ENCODE measurements at regions not wholly inside any gene's neighbourhood (a gene's known extent, or its start where the extent isn't known, plus 50 kb on each side); places are given as distances from the start of the nearest gene placed in this dataset.

DNA sequence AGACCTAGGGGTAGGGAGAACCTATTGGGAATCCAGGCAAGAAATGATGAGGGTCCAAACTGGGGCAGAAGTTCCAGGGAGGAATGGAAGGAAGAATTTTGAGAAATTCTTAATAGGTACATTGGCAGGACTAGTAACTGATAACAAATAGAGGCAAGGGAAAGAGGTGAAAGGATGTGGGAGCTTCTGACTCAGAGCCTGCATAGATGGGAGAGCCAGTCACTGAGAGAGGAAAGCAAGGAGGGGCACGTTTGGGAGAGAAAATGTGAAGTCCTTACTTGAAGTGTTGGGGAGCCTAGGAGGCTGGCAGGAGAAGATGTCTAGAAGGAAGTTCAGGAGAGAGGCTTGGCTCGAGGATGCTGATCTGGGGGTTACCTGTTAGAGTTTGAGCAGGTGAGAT lies 104.6 kb upstream of the NCAM1 start:
- TF ChIP-seq, protein P1, sequence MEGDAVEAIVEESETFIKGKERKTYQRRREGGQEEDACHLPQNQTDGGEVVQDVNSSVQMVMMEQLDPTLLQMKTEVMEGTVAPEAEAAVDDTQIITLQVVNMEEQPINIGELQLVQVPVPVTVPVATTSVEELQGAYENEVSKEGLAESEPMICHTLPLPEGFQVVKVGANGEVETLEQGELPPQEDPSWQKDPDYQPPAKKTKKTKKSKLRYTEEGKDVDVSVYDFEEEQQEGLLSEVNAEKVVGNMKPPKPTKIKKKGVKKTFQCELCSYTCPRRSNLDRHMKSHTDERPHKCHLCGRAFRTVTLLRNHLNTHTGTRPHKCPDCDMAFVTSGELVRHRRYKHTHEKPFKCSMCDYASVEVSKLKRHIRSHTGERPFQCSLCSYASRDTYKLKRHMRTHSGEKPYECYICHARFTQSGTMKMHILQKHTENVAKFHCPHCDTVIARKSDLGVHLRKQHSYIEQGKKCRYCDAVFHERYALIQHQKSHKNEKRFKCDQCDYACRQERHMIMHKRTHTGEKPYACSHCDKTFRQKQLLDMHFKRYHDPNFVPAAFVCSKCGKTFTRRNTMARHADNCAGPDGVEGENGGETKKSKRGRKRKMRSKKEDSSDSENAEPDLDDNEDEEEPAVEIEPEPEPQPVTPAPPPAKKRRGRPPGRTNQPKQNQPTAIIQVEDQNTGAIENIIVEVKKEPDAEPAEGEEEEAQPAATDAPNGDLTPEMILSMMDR (IDR thresholded peaks at IDR 0.05; ENCODE audit: low read depth, low read length) = no peak
- DNase-seq (ENCODE audit: low read depth, low spot score) = no peak
- in situ Hi-C loops (cut with HindIII; ENCODE audit: low sequenced_read_pairs) = no loop called here
- no peak overlapping the region for H3K4me3 ChIP-seq (ENCODE audit: low read depth, low read length)

DNA sequence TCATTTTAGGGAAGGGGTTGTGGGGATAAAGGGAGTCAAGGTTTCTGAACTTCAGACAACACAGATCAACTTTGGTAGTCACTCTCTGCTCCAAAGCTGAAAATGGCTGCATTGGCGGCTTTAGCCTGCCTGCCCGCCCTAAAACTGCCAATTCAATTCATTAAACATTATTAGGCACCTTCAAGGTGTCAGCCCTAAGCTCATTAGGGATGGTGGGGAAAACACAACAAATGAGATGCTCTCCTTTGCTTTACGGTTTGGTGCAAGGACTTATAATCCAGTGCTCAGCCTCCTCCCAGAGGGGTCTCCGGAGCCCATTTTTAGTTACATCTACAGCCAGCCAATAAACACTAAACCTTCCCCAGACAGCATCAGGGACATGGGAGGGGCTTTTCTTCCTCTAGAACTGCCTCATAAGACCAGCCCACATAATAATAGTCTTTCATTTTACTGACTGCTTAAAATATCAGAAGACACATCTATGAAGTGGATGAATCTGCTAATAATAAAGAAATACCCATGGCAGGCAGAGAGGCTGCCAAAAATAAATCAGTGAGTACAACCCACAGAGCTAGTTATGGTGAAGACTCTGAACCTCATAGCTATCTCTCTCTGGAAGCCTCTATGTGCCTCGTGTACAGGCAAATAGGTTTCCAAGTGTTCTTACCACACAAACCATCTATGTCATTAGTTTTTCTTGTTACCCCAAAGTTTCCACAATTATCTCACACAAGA lies 102.8 kb upstream of the NCAM1 start:
- TF ChIP-seq, protein P1 (IDR thresholded peaks at IDR 0.05; ENCODE audit: low read depth, low read length) = no peak
- in situ Hi-C loops (cut with HindIII; ENCODE audit: low sequenced_read_pairs) = no loop called here
- no peak for DNase-seq (ENCODE audit: low read depth, low spot score)
- H3K4me3 ChIP-seq (ENCODE audit: low read depth, low read length) = no peak overlapping the region

DNA sequence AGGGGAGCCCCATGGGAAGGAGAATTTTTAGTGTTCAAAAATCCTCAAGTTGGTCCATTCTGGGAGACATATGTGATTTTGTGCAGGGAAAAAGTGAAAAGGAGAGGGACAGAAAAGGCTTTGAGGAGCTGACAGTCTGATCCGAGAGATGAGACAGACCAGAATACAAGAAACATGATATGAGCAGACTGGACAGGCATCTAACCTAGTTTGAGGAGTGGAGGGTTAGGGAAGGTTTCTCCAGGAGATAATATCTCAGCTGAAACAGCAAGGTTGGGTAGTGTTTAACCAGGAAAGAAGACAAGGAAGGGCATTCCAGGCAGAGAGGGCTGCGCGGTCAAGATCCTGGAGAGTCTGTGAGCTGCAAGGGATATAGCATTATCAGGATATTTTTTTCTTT lies 101.4 kb upstream of the NCAM1 start:
- H3K4me3 ChIP-seq (ENCODE audit: low read depth, low read length) = no peak overlapping the region
- TF ChIP-seq, protein P1 (IDR thresholded peaks at IDR 0.05; ENCODE audit: low read depth, low read length) = no peak
- in situ Hi-C loops (cut with HindIII; ENCODE audit: low sequenced_read_pairs) = no loop called here

DNA sequence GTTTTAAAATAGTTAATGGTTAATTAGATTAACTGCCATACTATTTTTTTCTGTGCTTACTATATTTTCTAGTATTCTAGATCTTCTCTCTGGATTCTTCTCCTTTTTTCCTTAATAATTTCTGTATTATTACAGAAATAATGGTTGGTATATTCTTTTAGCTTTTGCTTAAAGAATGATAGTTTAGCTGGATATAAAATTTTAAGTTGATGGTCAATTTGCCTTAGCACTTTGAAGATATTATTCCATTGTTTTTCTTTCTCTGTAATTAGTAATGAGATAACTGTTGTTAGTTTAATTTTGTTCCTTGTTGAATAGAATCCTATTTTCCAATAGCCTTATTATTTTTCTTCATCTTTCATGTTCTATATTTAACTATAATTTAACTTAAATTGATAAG lies 99.9 kb upstream of the NCAM1 start:
- TF ChIP-seq, protein P1 (IDR thresholded peaks at IDR 0.05; ENCODE audit: low read depth, low read length) = no peak
- H3K4me3 ChIP-seq (ENCODE audit: low read depth, low read length) = no peak overlapping the region
- in situ Hi-C loops (cut with HindIII; ENCODE audit: low sequenced_read_pairs) = no loop called here
- no peak for DNase-seq (ENCODE audit: low read depth, low spot score)

More for the DNA sequence above, 101.4 kb upstream of the NCAM1 start:
- no peak for DNase-seq (ENCODE audit: low read depth, low spot score)

DNA sequence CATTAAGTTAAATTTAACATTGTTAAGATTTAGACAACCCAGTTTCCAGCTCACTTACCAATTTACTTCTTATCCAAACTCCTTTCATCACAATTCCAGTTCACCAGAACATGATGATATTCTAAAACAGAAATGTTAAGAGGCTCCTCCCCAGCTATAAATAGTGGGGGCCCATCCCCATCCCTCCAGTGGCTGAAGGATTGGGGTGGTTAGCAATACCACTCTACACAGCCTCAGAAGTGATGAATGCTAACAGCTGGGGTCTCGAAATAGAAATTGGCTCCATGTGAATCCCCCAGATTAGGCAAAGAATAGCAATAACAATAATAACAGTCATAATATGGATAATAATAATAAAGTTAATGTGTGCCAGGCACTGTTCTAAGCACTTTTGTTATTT lies 97.9 kb upstream of the NCAM1 start:
- in situ Hi-C loops (cut with HindIII; ENCODE audit: low sequenced_read_pairs) = no loop called here
- no peak overlapping the region for H3K4me3 ChIP-seq (ENCODE audit: low read depth, low read length)
- DNase-seq (ENCODE audit: low read depth, low spot score) = no peak
- TF ChIP-seq, protein P1 (IDR thresholded peaks at IDR 0.05; ENCODE audit: low read depth, low read length) = no peak

DNA sequence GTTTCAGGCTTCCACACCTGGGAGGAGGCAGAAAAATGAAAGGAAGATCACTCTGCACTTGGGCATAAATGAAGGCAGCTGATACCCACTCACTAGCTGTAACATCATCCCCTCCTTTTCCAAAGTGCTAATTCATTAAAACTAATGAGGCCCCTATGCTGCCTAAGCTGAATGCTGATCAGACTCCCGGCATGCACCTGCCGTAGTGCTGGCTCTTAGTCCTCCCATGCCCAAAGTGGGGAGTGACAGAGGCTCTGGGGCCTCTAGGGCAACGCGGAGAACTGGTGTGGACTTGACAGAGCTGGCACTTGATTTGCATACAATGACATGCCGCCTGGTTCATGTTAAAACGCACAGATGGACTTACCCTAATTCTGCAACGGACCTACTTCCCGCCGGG lies 96.5 kb upstream of the NCAM1 start:
- TF ChIP-seq, protein P1 (IDR thresholded peaks at IDR 0.05; ENCODE audit: low read depth, low read length) = no peak
- H3K4me3 ChIP-seq (ENCODE audit: low read depth, low read length) = no peak overlapping the region
- in situ Hi-C loops (cut with HindIII; ENCODE audit: low sequenced_read_pairs) = no loop called here
- no peak for DNase-seq (ENCODE audit: low read depth, low spot score)
